Kidney epithelial cell (primary cell): ENCODE measurements at regions not wholly inside any gene's neighbourhood (a gene's known extent, or its start where the extent isn't known, plus 50 kb on each side); places are given as distances from the start of the nearest gene placed in this dataset.
"Not testable (repeated sequence)": the region's sequence is repeated elsewhere in the genome, so short reads cannot be mapped to it uniquely, and the experiment has no call there.

ENCODE experiments used
- DNase-seq: peaks from one replicate; pipeline ENCODE4 v3.0.0-alpha.2; 2010; ENCODE audit warnings: low read depth
- H3K27me3 ChIP-seq: 2 replicates; pipeline ENCODE4 v1.6.0; 2011; ENCODE audit warnings: low read length; ENCODE audit not compliant: control insufficient read depth, insufficient read depth
- H3K36me3 ChIP-seq: 2 replicates; pipeline ENCODE4 v1.5.1; 2011; ENCODE audit warnings: low read length; ENCODE audit not compliant: control insufficient read depth, insufficient read depth
- H3K4me3 ChIP-seq: 2 replicates; pipeline ENCODE4 v1.5.1; 2011; ENCODE audit warnings: low read depth, mild to moderate bottlenecking, control low read depth, low read length
- TF ChIP-seq, protein P1 (sequence below): IDR thresholded peaks from 2 replicates; pipeline ENCODE4 v1.5.1; 2011; ENCODE audit warnings: mild to moderate bottlenecking, moderate library complexity, low read length, control low read depth, inconsistent platforms; ENCODE audit not compliant: insufficient read depth, poor library complexity, severe bottlenecking

DNA sequence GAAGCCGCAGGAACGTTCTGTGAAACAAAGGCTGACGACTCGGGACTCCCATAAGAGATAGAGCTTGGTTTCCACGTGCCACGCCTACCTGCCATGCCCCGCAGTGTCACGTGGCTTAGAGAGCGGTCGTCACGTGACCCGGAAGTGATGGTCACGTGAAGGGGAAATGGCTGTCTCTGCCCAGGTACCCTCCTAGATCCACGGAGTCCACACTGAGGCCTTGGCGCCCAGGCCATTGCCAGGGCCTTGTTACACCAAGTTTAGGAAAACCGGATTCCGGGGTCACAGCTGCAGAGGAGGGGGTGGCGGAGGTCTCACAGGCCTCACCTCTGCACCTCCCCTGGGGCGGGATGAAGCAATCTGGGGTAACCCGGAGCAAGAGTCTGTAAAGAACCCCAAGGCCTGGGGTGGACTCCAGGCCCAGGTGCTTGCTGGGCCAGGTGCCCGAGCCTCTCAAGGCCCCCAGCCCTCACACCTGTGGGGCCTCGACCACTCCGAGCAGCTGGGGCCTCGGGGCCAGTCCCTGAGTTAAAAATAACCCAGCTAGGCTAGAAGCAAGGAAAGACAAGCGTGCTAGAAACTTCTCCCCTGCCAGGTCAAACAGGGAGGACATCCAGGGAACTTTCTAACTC lies 113.5 kb upstream of the ZNF236 start:
- TF ChIP-seq, protein P1, sequence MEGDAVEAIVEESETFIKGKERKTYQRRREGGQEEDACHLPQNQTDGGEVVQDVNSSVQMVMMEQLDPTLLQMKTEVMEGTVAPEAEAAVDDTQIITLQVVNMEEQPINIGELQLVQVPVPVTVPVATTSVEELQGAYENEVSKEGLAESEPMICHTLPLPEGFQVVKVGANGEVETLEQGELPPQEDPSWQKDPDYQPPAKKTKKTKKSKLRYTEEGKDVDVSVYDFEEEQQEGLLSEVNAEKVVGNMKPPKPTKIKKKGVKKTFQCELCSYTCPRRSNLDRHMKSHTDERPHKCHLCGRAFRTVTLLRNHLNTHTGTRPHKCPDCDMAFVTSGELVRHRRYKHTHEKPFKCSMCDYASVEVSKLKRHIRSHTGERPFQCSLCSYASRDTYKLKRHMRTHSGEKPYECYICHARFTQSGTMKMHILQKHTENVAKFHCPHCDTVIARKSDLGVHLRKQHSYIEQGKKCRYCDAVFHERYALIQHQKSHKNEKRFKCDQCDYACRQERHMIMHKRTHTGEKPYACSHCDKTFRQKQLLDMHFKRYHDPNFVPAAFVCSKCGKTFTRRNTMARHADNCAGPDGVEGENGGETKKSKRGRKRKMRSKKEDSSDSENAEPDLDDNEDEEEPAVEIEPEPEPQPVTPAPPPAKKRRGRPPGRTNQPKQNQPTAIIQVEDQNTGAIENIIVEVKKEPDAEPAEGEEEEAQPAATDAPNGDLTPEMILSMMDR = no peak
- Histone ChIP-seq H3K4me3 (no peak overlapping the region), H3K27me3 (no peaks in the 10 kb centered on the region), H3K36me3 (no peaks in the 10 kb centered on the region)
- DNase-seq = no peak

DNA sequence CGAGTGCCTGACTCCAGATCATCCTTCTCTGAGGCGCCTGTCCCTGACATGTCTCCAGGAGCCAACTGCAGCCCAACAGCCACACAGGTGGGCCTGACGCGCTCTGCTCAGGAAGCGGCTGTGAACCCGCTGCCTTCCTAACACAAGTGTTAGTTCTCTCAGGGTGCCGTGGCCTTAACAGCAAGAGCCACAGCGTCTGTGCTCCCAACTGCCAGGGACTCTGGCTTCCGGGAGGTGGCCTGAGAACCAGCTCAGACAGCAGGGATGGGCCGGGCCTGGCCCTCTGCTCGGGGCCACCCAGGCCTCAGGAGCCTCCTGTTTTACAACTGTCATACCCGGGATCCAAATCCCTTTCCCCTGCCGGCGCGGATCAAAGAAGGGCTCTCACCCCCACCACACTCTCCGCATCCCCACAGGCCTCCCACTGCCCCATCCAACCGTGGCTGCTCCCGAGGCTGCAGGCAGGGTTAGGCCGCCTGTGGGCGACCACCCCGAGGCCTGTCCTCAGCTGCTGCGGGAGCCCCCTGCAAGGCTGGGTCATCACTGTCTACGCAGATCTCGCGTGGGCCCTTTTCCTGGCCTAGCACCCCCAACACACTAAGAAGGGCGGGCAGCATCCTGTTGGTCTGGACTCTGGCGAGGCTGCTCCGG lies 114.2 kb upstream of the ZNF236 start:
- no peaks in the 10 kb centered on the region for H3K36me3 ChIP-seq
- H3K4me3 ChIP-seq = no peak overlapping the region
- TF ChIP-seq, protein P1 = no peak
- H3K27me3 ChIP-seq = no peaks in the 10 kb centered on the region
- DNase-seq = no peak

DNA sequence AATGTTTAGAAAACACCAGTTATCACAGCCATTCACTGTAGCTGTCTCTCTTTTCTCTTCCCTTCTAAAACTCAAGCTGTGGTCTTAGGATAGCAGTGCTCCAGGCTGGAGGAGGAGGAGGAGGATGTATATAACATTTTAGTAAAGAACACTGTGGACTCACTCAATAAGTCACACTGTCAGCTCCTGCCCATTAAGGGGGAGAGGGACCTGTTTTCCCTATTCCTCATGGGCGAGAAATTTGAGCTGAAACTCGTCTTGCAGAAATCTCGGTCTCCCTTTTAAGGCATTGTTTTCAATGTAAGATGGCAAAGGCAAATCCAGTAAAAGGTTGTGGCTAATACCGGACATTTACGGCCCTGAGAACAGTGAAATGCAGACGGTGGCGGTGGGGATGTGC lies 114.8 kb upstream of the ZNF236 start:
- Histone ChIP-seq H3K27me3 (no peaks in the 10 kb centered on the region), H3K36me3 (no peaks in the 10 kb centered on the region), H3K4me3 (no peak overlapping the region)
- TF ChIP-seq, protein P1 = no peak
- DNase-seq = no peak

DNA sequence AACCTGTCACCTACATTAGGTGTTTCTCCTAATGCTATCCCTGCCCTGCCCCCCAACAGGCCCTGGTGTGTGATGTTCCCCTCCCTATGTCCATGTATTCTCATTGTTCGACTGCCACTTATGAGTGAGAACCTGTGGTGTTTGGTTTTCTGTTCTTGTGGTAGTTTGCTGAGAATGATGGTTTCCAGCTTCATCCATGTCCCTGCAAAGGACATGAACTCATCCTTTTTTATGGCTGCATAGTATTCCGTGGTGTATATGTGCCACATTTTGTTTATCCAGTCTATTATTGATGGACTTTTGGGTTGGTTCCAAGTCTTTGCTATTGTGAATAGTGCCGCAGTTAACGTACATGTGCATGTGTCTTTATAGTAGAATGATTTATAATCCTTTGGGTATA lies 117.8 kb upstream of the ZNF236 start:
- H3K4me3 ChIP-seq, H3K36me3 ChIP-seq, H3K27me3 ChIP-seq, DNase-seq: not testable (repeated sequence)

DNA sequence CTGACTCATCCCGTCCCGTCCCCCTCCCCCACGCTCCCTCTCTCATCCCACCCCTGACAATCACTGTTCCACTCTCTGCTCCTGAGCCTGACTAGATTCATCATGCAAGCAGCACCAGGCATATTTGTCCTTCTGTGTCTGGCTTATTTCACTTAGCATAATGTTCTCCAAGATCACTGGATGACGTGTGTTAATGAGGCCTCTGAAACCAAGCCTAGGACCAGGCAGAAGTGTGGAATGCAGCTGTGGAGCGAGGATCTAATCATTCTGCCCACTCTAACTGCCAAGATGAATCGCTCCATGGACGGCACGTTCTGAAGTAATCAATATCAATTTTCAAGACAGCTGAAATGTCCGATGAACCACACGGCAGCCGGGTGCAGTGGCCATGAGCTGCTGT lies 122.4 kb upstream of the ZNF236 start:
- no peak for DNase-seq
- no peaks in the 10 kb centered on the region for H3K36me3 ChIP-seq
- H3K4me3 ChIP-seq = no peak overlapping the region
- TF ChIP-seq, protein P1 = no peak
- H3K27me3 ChIP-seq = no peaks in the 10 kb centered on the region

DNA sequence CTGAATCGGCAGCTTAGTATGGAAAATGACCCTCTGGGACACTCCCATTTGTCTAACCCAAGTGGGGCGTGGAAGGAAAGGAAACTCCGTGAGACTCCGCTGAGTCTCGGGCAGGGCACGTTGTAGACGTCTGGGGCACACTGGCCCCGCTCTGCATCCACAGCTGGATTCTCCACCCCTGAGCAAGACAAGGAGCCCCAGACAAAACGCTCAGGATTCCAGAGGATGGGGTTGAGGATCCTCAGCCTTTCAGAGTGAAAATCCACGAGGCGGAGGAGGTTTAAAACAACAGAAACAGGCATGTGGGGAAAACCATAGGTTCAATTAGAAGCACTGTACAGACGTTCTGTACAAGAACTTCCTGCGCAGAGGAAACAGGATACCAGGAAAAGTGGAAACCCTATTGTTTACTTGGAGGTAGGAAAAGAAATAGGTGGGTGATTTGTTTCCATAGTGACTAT lies 124.9 kb upstream of the ZNF236 start:
- no peak overlapping the region for H3K4me3 ChIP-seq
- no peaks in the 10 kb centered on the region for H3K27me3 ChIP-seq
- TF ChIP-seq, protein P1 = no peak
- H3K36me3 ChIP-seq = no peaks in the 10 kb centered on the region
- DNase-seq = no peak
